ENCODE measurements at regions not wholly inside any gene's neighbourhood (a gene's known extent, or its start where the extent isn't known, plus 50 kb on each side); places are given as distances from the start of the nearest gene placed in this dataset.

GRCh38 chrX:65610481-65610880 is 57.0 kb upstream of the MSN start:
- DNase-seq: no peak
- H3K27ac ChIP-seq: no peak overlapping the region
- peaks cover 19% of the 10 kb centered on the region for H3K27me3 ChIP-seq (ENCODE audit: insufficient read depth, low read depth, severe bottlenecking)
- TF ChIP-seq, protein P1, sequence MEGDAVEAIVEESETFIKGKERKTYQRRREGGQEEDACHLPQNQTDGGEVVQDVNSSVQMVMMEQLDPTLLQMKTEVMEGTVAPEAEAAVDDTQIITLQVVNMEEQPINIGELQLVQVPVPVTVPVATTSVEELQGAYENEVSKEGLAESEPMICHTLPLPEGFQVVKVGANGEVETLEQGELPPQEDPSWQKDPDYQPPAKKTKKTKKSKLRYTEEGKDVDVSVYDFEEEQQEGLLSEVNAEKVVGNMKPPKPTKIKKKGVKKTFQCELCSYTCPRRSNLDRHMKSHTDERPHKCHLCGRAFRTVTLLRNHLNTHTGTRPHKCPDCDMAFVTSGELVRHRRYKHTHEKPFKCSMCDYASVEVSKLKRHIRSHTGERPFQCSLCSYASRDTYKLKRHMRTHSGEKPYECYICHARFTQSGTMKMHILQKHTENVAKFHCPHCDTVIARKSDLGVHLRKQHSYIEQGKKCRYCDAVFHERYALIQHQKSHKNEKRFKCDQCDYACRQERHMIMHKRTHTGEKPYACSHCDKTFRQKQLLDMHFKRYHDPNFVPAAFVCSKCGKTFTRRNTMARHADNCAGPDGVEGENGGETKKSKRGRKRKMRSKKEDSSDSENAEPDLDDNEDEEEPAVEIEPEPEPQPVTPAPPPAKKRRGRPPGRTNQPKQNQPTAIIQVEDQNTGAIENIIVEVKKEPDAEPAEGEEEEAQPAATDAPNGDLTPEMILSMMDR (IDR thresholded peaks at IDR 0.05; ENCODE audit: low read depth, low read length): no peak
- no peaks in the 10 kb centered on the region for H3K36me3 ChIP-seq
- H3K9me3 ChIP-seq (ENCODE audit: severe bottlenecking): no peaks in the 10 kb centered on the region
- no peak overlapping the region for H3K4me3 ChIP-seq (ENCODE audit: low read depth, low read length)

DNA sequence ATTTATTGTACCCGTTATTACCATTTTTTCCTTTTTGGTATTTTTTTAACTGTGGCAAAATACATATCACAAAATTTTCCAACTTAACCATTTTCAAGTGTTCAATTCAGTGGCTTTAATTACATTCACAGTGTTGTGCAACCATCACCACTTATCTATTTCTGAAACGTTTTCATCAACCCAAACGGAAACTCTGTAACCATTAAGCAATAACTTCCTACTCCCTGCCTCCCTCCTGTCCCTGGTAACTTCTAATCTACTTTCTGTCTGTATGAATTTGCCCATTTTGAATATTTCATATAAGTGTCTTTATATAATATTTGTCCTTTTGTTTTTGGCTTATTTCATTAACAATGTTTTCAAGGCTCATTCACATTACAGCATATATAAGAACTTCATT is 57.4 kb upstream of the MSN start:
- no peak for DNase-seq
- Histone ChIP-seq H3K9me3 (ENCODE audit: severe bottlenecking) (no peaks in the 10 kb centered on the region), H3K27ac (no peak overlapping the region), H3K27me3 (ENCODE audit: insufficient read depth, low read depth, severe bottlenecking) (peaks cover 19% of the 10 kb centered on the region), H3K36me3 (no peaks in the 10 kb centered on the region), H3K4me3 (ENCODE audit: low read depth, low read length) (no peak overlapping the region)
- TF ChIP-seq, protein P1 (IDR thresholded peaks at IDR 0.05; ENCODE audit: low read depth, low read length): no peak

- no peak for DNase-seq
- Histone ChIP-seq H3K9me3 (ENCODE audit: severe bottlenecking) (no peaks in the 10 kb centered on the region), H3K27me3 (ENCODE audit: insufficient read depth, low read depth, severe bottlenecking) (peaks cover 19% of the 10 kb centered on the region), H3K27ac (no peak overlapping the region), H3K4me3 (ENCODE audit: low read depth, low read length) (no peak overlapping the region), H3K36me3 (no peaks in the 10 kb centered on the region)
- TF ChIP-seq, protein P1 (IDR thresholded peaks at IDR 0.05; ENCODE audit: low read depth, low read length): no peak
These were observed 58.2 kb upstream of the MSN start for GRCh38 chrX:65609237-65609636.

DNA sequence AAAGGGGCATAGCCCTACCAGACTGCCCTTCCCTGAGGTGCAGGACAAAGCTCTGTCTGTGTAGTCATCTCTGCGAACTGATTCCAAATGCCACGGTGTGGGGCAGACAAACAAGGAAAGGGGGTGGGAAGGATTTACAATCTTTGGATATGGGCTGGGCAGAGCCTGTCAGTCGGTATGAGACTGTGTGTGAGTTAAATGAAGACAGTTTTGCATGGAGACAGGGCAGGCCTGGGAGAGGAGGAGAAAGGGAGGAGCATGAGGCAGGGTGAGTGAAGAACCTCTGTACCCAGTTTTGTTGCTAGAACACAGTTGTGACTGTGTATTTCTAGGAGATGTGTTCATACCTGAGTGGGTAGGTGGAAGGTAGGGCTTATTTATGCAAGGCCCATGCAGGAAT is 59.4 kb upstream of the MSN start:
- TF ChIP-seq, protein P1 (IDR thresholded peaks at IDR 0.05; ENCODE audit: low read depth, low read length): no peak
- H3K4me3 ChIP-seq (ENCODE audit: low read depth, low read length): no peak overlapping the region
- no peaks in the 10 kb centered on the region for H3K9me3 ChIP-seq (ENCODE audit: severe bottlenecking)

DNA sequence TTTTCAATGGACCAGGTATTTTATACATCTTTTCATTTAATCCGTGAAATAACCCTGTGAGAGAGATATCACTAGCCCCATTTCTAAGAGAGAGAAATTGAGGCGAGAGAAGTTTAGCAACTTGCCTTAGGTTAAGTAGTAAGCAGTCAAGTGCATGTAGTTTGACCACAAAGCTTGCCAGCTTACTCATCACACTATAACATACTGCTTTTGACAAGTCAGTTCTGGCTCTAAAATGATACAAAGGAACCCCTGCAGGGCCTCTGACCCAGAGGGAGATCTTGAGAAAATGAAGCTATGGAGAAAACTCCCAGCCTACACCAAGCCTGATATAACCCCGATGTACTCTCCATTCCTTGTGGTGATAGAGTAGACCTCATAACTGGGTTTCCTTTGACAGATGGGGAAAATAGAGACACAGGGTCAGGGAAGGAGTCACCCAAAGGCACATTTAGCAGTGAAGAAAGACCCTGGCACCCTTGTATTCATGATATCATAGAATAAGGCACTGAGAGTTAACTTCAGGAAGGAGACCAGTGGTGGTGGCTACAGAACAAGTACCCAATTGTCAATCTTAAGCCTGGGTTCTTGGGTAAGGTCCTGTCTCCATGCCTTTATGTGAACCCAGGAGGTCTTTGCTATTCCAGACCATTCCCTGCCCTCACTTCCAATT is 60.2 kb upstream of the MSN start:
- Histone ChIP-seq H3K9me3 (ENCODE audit: severe bottlenecking) (no peaks in the 10 kb centered on the region), H3K4me3 (ENCODE audit: low read depth, low read length) (no peak overlapping the region), H3K36me3 (no peaks in the 10 kb centered on the region), H3K27ac (no peak overlapping the region), H3K27me3 (ENCODE audit: insufficient read depth, low read depth, severe bottlenecking) (peaks cover 19% of the 10 kb centered on the region)
- TF ChIP-seq, protein P1 (IDR thresholded peaks at IDR 0.05; ENCODE audit: low read depth, low read length): no peak
- DNase-seq: no peak

More for the DNA sequence above, 59.4 kb upstream of the MSN start:
- Histone ChIP-seq H3K36me3 (no peaks in the 10 kb centered on the region), H3K27me3 (ENCODE audit: insufficient read depth, low read depth, severe bottlenecking) (peaks cover 19% of the 10 kb centered on the region), H3K27ac (no peak overlapping the region)
- no peak for DNase-seq

DNA sequence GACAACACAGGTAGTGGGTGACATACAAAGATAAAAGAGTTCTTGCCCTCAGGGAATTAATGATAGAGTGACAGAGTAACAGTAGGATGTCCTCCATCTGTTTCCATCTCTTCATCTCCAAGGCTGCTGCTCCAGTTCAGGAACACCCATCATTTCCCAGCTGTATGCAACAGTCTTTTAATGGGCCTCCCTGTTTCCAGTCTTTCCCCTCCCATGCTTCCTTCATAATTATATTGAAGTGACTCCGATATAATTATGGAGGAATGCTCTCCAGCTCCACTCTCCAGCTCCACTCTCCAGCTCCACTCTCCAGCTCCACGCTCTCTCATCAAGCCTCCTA is 65.3 kb upstream of the MSN start:
- TF ChIP-seq, protein P1 (IDR thresholded peaks at IDR 0.05; ENCODE audit: low read depth, low read length): no peak
- Histone ChIP-seq H3K9me3 (ENCODE audit: severe bottlenecking) (no peaks in the 10 kb centered on the region), H3K27ac (no peak overlapping the region), H3K27me3 (ENCODE audit: insufficient read depth, low read depth, severe bottlenecking) (peaks cover 20% of the 10 kb centered on the region), H3K36me3 (no peaks in the 10 kb centered on the region), H3K4me3 (ENCODE audit: low read depth, low read length) (no peak overlapping the region)
- DNase-seq: no peak

All from WERI-Rb-1 (cell line).